Mesendoderm (in vitro differentiated cells): ENCODE measurements at regions not wholly inside any gene's neighbourhood (a gene's known extent, or its start where the extent isn't known, plus 50 kb on each side); places are given as distances from the start of the nearest gene placed in this dataset.

Experiments
- DNase-seq: peaks from one replicate; pipeline ENCODE4 v3.0.0; 2013
- H2AK5ac ChIP-seq: 2 replicates; pipeline ENCODE4 v1.6.1; 2013; ENCODE audit warnings: low read length, inconsistent platforms
- H2BK120ac ChIP-seq: 2 replicates; pipeline ENCODE4 v1.6.1; 2013; ENCODE audit warnings: low read depth, mild to moderate bottlenecking, low read length, moderate library complexity, mixed read lengths
- H2BK15ac ChIP-seq: replicated peaks from 2 replicates; pipeline ENCODE4 v1.6.1; 2013; ENCODE audit warnings: low read depth, mild to moderate bottlenecking, moderate library complexity
- H2BK5ac ChIP-seq: 2 replicates; pipeline ENCODE4 v1.6.1; 2013; ENCODE audit warnings: low read length, inconsistent platforms
- H3K18ac ChIP-seq: 2 replicates; pipeline ENCODE4 v1.6.1; 2013; ENCODE audit warnings: mild to moderate bottlenecking, low read length, mixed read lengths
- H3K23ac ChIP-seq: one replicate; pipeline ENCODE4 v1.6.1; 2013; ENCODE audit warnings: low read length
- H3K27ac ChIP-seq: 2 replicates; pipeline ENCODE4 v1.5.1; 2013; ENCODE audit warnings: low read depth, mild to moderate bottlenecking, inconsistent platforms, low read length, moderate library complexity
- H3K27me3 ChIP-seq: 2 replicates; pipeline ENCODE4 v1.6.1; 2013; ENCODE audit warnings: low read length, control low read depth, mild to moderate bottlenecking, inconsistent platforms; ENCODE audit not compliant: insufficient read depth, poor library complexity
- H3K36me3 ChIP-seq: 2 replicates; pipeline ENCODE4 v1.6.1; 2013; ENCODE audit warnings: low read length, inconsistent platforms; ENCODE audit not compliant: control insufficient read depth, insufficient read depth
- H3K4ac ChIP-seq: one replicate; pipeline ENCODE4 v1.6.1; 2013; ENCODE audit warnings: low read depth, mild to moderate bottlenecking, low read length, moderate library complexity
- H3K4me1 ChIP-seq: 2 replicates; pipeline ENCODE4 v1.6.1; 2013; ENCODE audit warnings: low read depth, low read length, inconsistent platforms; ENCODE audit not compliant: control insufficient read depth
- H3K4me2 ChIP-seq: 2 replicates; pipeline ENCODE4 v1.6.1; 2013; ENCODE audit warnings: low read length
- H3K4me3 ChIP-seq: 2 replicates; pipeline ENCODE4 v1.5.1; 2013; ENCODE audit warnings: mild to moderate bottlenecking, low read length
- H3K56ac ChIP-seq: one replicate; pipeline ENCODE4 v1.6.1; 2013; ENCODE audit warnings: low read length
- H3K79me1 ChIP-seq: 2 replicates; pipeline ENCODE4 v1.6.1; 2013; ENCODE audit warnings: low read length, inconsistent platforms
- H3K79me2 ChIP-seq: 2 replicates; pipeline ENCODE4 v1.6.1; 2013; ENCODE audit warnings: mild to moderate bottlenecking, low read length; ENCODE audit not compliant: control insufficient read depth, insufficient read depth
- H3K9ac ChIP-seq: 2 replicates; pipeline ENCODE4 v1.6.1; 2013; ENCODE audit warnings: low read length, inconsistent platforms
- H4K5ac ChIP-seq: one replicate; pipeline ENCODE4 v1.6.1; 2013; ENCODE audit warnings: low read length
- H4K8ac ChIP-seq: one replicate; pipeline ENCODE4 v1.6.1; 2013; ENCODE audit warnings: low read depth, mild to moderate bottlenecking, control low read depth, low read length, moderate library complexity
- WGBS: extraction: QIAGEN DNeasy Blood & Tissue Kit; methylation state at CpG from one replicate; pipeline ENCODE4 v1.1.7; 2013; ENCODE audit warnings: low lambda C conversion rate, missing lambda C conversion rate; ENCODE audit not compliant: insufficient coverage; ENCODE audit errors: extremely low coverage; 5-methylcytosine and 5-hydroxymethylcytosine counted together

GRCh38 chr13:34810996-34811395, 131.1 kb upstream of the NBEA start:
- no peak overlapping the region for H3K23ac ChIP-seq
- H3K4ac ChIP-seq = no peak overlapping the region
- no CpG with 5 or more reads among the region's 3 CpGs for WGBS
- DNase-seq = no peak
- no peak overlapping the region for H3K4me2 ChIP-seq
- no peak overlapping the region for H2BK5ac ChIP-seq
- no peak overlapping the region for H3K27ac ChIP-seq
- no peak overlapping the region for H3K9ac ChIP-seq
- H3K56ac ChIP-seq = no peak overlapping the region
- no peaks in the 10 kb centered on the region for H3K36me3 ChIP-seq
- H2AK5ac ChIP-seq = no peak overlapping the region
- no peaks in the 10 kb centered on the region for H3K79me2 ChIP-seq
- no peak overlapping the region for H2BK15ac ChIP-seq
- no peak overlapping the region for H4K8ac ChIP-seq
- no peak overlapping the region for H4K5ac ChIP-seq
- no peak overlapping the region for H2BK120ac ChIP-seq
- H3K79me1 ChIP-seq = no peaks in the 10 kb centered on the region
- no peaks in the 10 kb centered on the region for H3K27me3 ChIP-seq
- no peak overlapping the region for H3K18ac ChIP-seq
- H3K4me1 ChIP-seq = peaks cover under 1% of the 10 kb centered on the region
- no peak overlapping the region for H3K4me3 ChIP-seq

- Histone ChIP-seq H2BK120ac (no peak overlapping the region), H2BK15ac (peak overlapping the region; percentile 59), H3K27ac (no peak overlapping the region), H3K9ac (no peak overlapping the region), H3K79me2 (no peaks in the 10 kb centered on the region), H3K79me1 (no peaks in the 10 kb centered on the region), H2AK5ac (no peak overlapping the region), H3K4me1 (peaks cover 4% of the 10 kb centered on the region), H3K4me2 (no peak overlapping the region), H4K8ac (no peak overlapping the region), H3K27me3 (no peaks in the 10 kb centered on the region), H4K5ac (no peak overlapping the region), H3K4me3 (no peak overlapping the region), H3K56ac (no peak overlapping the region), H3K4ac (no peak overlapping the region), H3K36me3 (no peaks in the 10 kb centered on the region), H3K18ac (peak overlapping the region; percentile 60), H2BK5ac (no peak overlapping the region), H3K23ac (no peak overlapping the region)
- no CpG with 5 or more reads among the region's 2 CpGs for WGBS
- DNase-seq = no peak
These were observed 126.5 kb upstream of the NBEA start for GRCh38 chr13:34815526-34815925.

- no peak overlapping the region for H2AK5ac ChIP-seq
- H3K79me1 ChIP-seq = no peaks in the 10 kb centered on the region
- H3K4me3 ChIP-seq = no peak overlapping the region
- H3K36me3 ChIP-seq = no peaks in the 10 kb centered on the region
- H4K8ac ChIP-seq = no peak overlapping the region
- peaks cover 4% of the 10 kb centered on the region for H3K4me1 ChIP-seq
- no CpG with 5 or more reads among the region's 2 CpGs for WGBS
- no peaks in the 10 kb centered on the region for H3K79me2 ChIP-seq
- H4K5ac ChIP-seq = no peak overlapping the region
- H2BK5ac ChIP-seq = no peak overlapping the region
- H3K18ac ChIP-seq = no peak overlapping the region
- no peak overlapping the region for H3K23ac ChIP-seq
- no peak overlapping the region for H2BK120ac ChIP-seq
- peak; percentile 16 for DNase-seq
- peak overlapping the region; percentile 31 for H3K27ac ChIP-seq
- no peak overlapping the region for H3K4me2 ChIP-seq
- no peak overlapping the region for H3K56ac ChIP-seq
- H2BK15ac ChIP-seq = no peak overlapping the region
- H3K9ac ChIP-seq = no peak overlapping the region
- no peak overlapping the region for H3K4ac ChIP-seq
- H3K27me3 ChIP-seq = no peaks in the 10 kb centered on the region
These were observed 125.7 kb upstream of the NBEA start for GRCh38 chr13:34816245-34816884.

GRCh38 chr13:34816908-34817665, 125.0 kb upstream of the NBEA start:
- Histone ChIP-seq H3K23ac (no peak overlapping the region), H4K5ac (no peak overlapping the region), H3K27me3 (no peaks in the 10 kb centered on the region), H3K79me2 (no peaks in the 10 kb centered on the region), H2BK15ac (no peak overlapping the region), H3K4ac (no peak overlapping the region), H3K4me3 (no peak overlapping the region), H3K79me1 (no peaks in the 10 kb centered on the region), H3K27ac (no peak overlapping the region), H3K18ac (no peak overlapping the region), H3K4me2 (no peak overlapping the region), H4K8ac (no peak overlapping the region), H3K4me1 (peaks cover 4% of the 10 kb centered on the region), H2AK5ac (no peak overlapping the region), H3K36me3 (no peaks in the 10 kb centered on the region), H3K56ac (no peak overlapping the region), H3K9ac (no peak overlapping the region), H2BK5ac (no peak overlapping the region), H2BK120ac (no peak overlapping the region)
- DNase-seq = no peak
- no CpG with 5 or more reads among the region's 6 CpGs for WGBS

- Histone ChIP-seq H3K23ac (no peak overlapping the region), H3K18ac (no peak overlapping the region), H3K4me3 (no peak overlapping the region), H3K4ac (no peak overlapping the region), H2AK5ac (no peak overlapping the region), H3K56ac (no peak overlapping the region), H2BK15ac (no peak overlapping the region), H3K9ac (no peak overlapping the region), H4K5ac (no peak overlapping the region), H3K27ac (no peak overlapping the region), H3K27me3 (no peaks in the 10 kb centered on the region), H3K36me3 (no peaks in the 10 kb centered on the region), H3K79me1 (no peaks in the 10 kb centered on the region), H3K79me2 (no peaks in the 10 kb centered on the region), H2BK5ac (no peak overlapping the region), H3K4me2 (no peak overlapping the region), H2BK120ac (no peak overlapping the region), H3K4me1 (no peaks in the 10 kb centered on the region), H4K8ac (no peak overlapping the region)
- WGBS = no CpG with 5 or more reads among the region's 1 CpG
- no peak for DNase-seq
These were observed 119.4 kb upstream of the NBEA start for GRCh38 chr13:34822650-34823049.
